ENCODE measurements at regions not wholly inside any gene's neighbourhood (a gene's known extent, or its start where the extent isn't known, plus 50 kb on each side); places are given as distances from the start of the nearest gene placed in this dataset.

DNA sequence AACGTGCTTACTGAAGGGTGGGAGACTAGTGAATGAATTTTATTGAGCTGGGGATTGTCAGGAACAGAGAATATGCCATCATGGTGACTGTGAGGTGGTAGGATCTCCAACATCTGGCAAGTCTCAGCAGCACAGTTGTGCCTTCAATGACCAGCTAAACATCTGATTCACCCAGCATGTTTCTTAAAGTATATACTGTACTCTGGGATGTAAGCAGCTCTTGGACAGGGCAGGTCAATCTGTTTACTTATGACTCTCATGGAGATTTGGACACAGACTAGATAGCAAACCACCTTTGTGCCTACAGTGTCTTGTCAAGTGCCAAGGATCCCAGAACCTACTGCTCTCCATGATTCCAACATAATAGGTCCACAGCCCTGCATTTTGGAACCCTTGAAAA lies 801.0 kb upstream of the CITED2 start:
- Histone ChIP-seq H3K9me3 (no peaks in the 10 kb centered on the region), H3K27ac (no peak overlapping the region), H3K36me3 (no peaks in the 10 kb centered on the region), H3K4me3 (no peak overlapping the region), H3K4me1 (no peaks in the 10 kb centered on the region), H3K27me3 (no peaks in the 10 kb centered on the region)
- DNase-seq (no peak), ATAC-seq (no peak)
- intact Hi-C loops (cut with DNase I; ENCODE audit: low total_unique reads) (no loop called here), in situ Hi-C loops (cut with MboI; ENCODE audit: low sequenced_read_pairs in 4 of 4) (no loop called here)
- TF ChIP-seq, protein P1, sequence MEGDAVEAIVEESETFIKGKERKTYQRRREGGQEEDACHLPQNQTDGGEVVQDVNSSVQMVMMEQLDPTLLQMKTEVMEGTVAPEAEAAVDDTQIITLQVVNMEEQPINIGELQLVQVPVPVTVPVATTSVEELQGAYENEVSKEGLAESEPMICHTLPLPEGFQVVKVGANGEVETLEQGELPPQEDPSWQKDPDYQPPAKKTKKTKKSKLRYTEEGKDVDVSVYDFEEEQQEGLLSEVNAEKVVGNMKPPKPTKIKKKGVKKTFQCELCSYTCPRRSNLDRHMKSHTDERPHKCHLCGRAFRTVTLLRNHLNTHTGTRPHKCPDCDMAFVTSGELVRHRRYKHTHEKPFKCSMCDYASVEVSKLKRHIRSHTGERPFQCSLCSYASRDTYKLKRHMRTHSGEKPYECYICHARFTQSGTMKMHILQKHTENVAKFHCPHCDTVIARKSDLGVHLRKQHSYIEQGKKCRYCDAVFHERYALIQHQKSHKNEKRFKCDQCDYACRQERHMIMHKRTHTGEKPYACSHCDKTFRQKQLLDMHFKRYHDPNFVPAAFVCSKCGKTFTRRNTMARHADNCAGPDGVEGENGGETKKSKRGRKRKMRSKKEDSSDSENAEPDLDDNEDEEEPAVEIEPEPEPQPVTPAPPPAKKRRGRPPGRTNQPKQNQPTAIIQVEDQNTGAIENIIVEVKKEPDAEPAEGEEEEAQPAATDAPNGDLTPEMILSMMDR (IDR thresholded peaks at IDR 0.05 in 4 of 5, conservative IDR thresholded peaks at IDR 0.05 in 1 of 5), result no peak
- no peak for TF ChIP-seq POLR2A (IDR thresholded peaks at IDR 0.05)

DNA sequence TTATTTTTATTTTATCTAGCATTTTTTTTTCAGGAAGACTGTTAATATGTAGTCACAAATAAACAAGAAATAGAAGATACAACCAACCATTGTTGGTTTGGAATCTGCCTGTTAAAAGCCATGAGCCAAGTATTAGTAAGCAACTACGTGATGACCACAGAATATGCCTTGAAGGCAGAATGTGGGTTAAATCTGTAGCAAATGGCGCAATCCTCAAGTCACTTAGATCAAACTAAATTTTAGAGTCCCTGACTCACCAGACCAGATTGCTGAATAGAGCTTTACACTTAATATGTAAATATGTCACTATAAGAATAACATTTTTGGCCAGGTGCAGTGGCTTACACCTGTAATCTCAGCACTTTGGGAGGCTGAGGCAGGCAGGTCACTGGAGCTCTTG lies 800.1 kb upstream of the CITED2 start:
- H3K27me3 ChIP-seq, result no peaks in the 10 kb centered on the region
- intact Hi-C loops (cut with DNase I; ENCODE audit: low total_unique reads), result no loop called here
- H3K9me3 ChIP-seq, result no peaks in the 10 kb centered on the region
- DNase-seq (no peak), ATAC-seq (no peak)
- TF ChIP-seq, protein P1 (IDR thresholded peaks at IDR 0.05 in 4 of 5, conservative IDR thresholded peaks at IDR 0.05 in 1 of 5), result no peak
- TF ChIP-seq POLR2A (IDR thresholded peaks at IDR 0.05), result no peak
- no peaks in the 10 kb centered on the region for H3K36me3 ChIP-seq
- H3K4me1 ChIP-seq, result no peaks in the 10 kb centered on the region
- H3K27ac ChIP-seq, result no peak overlapping the region
- in situ Hi-C loops (cut with MboI; ENCODE audit: low sequenced_read_pairs in 4 of 4), result no loop called here
- no peak overlapping the region for H3K4me3 ChIP-seq

DNA sequence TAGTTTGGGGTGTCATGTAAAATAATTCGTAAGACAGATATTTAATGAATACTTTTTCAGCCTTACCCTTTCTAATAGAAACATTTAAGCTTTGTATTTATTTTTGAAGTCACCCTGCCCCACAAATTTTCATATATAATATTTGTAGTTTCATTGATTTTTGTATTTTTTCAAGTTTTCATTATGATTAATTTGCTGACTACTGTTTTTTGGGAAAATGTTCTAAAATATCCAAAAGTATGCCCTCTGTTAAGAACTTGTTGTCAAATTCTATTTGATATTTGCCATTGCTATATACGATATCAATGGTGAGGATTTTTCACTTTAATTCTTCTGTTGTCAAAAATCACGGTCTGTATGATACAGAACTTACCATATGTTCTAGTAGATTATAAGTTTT lies 793.9 kb upstream of the CITED2 start:
- Histone ChIP-seq H3K27me3 (no peaks in the 10 kb centered on the region), H3K36me3 (no peaks in the 10 kb centered on the region), H3K9me3 (no peaks in the 10 kb centered on the region), H3K4me1 (no peaks in the 10 kb centered on the region), H3K4me3 (no peak overlapping the region), H3K27ac (no peak overlapping the region)
- DNase-seq (no peak), ATAC-seq (no peak)
- in situ Hi-C loops (cut with MboI; ENCODE audit: low sequenced_read_pairs in 4 of 4) (no loop called here), intact Hi-C loops (cut with DNase I; ENCODE audit: low total_unique reads) (no loop called here)
- no peak for TF ChIP-seq POLR2A (IDR thresholded peaks at IDR 0.05)
- TF ChIP-seq, protein P1 (IDR thresholded peaks at IDR 0.05 in 4 of 5, conservative IDR thresholded peaks at IDR 0.05 in 1 of 5), result no peak

DNA sequence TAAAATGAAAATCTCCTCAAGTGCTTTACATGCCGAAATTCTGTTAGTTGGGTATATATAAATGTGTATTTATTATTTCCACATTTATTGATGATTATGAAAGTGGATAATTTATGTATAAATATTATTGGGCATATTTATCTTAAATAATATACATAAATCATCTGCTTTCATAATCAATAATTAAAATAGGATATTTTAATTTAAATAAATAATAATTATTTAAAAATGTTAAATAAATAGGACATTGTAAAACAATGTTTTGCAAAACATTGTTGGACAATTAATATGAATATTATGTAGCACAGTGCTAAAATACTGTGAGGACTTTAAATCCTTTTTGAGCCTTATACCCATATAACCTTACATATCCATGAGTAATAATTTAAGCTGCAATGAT lies 786.5 kb upstream of the CITED2 start:
- no peak for DNase-seq

DNA sequence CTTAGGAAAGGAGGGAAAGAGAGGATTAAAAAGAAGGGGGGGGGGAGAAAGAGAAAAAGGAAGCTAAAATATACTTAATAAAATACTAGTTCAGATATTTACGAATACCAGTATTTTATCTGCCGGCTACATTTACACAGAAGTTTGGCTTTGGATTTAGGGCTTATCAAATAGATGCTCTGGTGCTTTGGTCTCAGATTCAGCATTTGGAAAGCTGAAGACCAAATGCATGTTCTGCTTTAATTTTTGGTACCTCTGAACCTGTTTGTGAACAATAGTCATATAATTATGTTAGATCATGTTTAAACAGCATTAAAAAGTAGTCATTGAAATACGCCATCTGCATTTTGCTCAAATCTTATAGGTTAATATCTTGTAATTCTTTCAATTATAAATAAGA lies 786.0 kb upstream of the CITED2 start:
- no peak overlapping the region for H3K27ac ChIP-seq
- in situ Hi-C loops (cut with MboI; ENCODE audit: low sequenced_read_pairs in 4 of 4), result no loop called here
- H3K9me3 ChIP-seq, result no peaks in the 10 kb centered on the region
- no peaks in the 10 kb centered on the region for H3K36me3 ChIP-seq
- intact Hi-C loops (cut with DNase I; ENCODE audit: low total_unique reads), result no loop called here
- DNase-seq (no peak), ATAC-seq (no peak)
- H3K27me3 ChIP-seq, result no peaks in the 10 kb centered on the region
- TF ChIP-seq, protein P1 (IDR thresholded peaks at IDR 0.05 in 4 of 5, conservative IDR thresholded peaks at IDR 0.05 in 1 of 5), result no peak
- TF ChIP-seq POLR2A (IDR thresholded peaks at IDR 0.05), result no peak
- no peak overlapping the region for H3K4me3 ChIP-seq
- no peaks in the 10 kb centered on the region for H3K4me1 ChIP-seq

More for the DNA sequence above, 786.5 kb upstream of the CITED2 start:
- no peaks in the 10 kb centered on the region for H3K27me3 ChIP-seq
- TF ChIP-seq, protein P1 (IDR thresholded peaks at IDR 0.05 in 4 of 5, conservative IDR thresholded peaks at IDR 0.05 in 1 of 5), result no peak
- no peak for TF ChIP-seq POLR2A (IDR thresholded peaks at IDR 0.05)
- ATAC-seq, result no peak
- H3K27ac ChIP-seq, result no peak overlapping the region
- H3K9me3 ChIP-seq, result no peaks in the 10 kb centered on the region
- H3K36me3 ChIP-seq, result no peaks in the 10 kb centered on the region
- in situ Hi-C loops (cut with MboI; ENCODE audit: low sequenced_read_pairs in 4 of 4), result no loop called here
- no peaks in the 10 kb centered on the region for H3K4me1 ChIP-seq
- intact Hi-C loops (cut with DNase I; ENCODE audit: low total_unique reads), result no loop called here
- no peak overlapping the region for H3K4me3 ChIP-seq
